SU-DHL-6 (cell line): ENCODE measurements at regions not wholly inside any gene's neighbourhood (a gene's known extent, or its start where the extent isn't known, plus 50 kb on each side); places are given as distances from the start of the nearest gene placed in this dataset.

ENCODE experiments used
- EZH2phosphoT487 ChIP-seq: fragments of 200-600 bp; sonication (generic), shearing (Covaris generic); conservative IDR thresholded peaks from 2 replicates; pipeline ENCODE4 v1.6.1; 2018; ENCODE audit warnings: mild to moderate bottlenecking, antibody characterized with exemption, low read length, moderate library complexity, mixed read lengths
- TF ChIP-seq, protein P1 (sequence below): fragments of 200-600 bp; sonication (generic); IDR thresholded peaks from one replicate; pipeline ENCODE4 v1.5.1; 2017; ENCODE audit warnings: antibody characterized with exemption, mild to moderate bottlenecking, low read length, moderate library complexity; ENCODE audit not compliant: insufficient read depth, poor library complexity, severe bottlenecking

DNA sequence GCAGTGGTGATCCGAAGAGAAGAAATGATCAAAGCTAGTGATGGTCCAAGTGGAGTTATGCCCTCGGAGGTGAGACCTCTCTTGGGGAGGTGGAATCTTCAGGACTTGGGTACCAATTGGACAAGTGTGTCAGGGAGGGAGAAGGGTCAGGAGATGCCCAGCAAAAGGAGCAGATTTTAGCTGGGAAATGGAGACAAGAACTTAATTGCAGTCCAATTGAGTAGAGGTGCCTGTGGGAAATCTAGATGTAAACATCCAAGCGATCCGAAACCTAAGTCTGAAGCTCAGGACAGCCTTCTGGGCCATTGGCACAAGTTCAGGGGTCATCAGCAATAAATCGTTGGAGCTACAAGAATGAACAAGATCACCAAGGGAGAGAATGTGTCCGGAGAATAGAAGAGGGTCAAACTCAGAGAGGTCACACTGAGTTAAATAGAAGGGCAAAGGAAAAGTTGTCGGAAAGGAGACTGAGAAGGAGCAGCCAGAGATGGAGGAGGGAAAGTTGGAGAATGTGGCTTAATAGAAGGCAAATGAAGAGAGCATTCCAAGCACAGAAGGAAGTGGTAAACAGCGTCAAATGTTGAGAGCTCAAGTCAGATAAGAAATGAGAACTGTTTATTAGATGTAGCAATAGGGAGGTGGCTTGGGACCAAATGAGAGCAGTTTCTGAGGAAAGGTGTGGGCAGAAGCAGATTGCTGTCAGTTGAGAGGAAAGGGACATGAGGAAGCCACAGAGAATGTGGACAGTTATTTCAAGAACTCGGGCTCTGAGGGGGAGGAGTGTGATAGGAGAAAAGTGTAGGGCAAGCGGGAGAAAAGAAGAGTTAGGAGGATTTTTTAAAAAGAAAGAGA lies 64.2 kb upstream of the FNDC3B start:
- TF ChIP-seq, protein P1, sequence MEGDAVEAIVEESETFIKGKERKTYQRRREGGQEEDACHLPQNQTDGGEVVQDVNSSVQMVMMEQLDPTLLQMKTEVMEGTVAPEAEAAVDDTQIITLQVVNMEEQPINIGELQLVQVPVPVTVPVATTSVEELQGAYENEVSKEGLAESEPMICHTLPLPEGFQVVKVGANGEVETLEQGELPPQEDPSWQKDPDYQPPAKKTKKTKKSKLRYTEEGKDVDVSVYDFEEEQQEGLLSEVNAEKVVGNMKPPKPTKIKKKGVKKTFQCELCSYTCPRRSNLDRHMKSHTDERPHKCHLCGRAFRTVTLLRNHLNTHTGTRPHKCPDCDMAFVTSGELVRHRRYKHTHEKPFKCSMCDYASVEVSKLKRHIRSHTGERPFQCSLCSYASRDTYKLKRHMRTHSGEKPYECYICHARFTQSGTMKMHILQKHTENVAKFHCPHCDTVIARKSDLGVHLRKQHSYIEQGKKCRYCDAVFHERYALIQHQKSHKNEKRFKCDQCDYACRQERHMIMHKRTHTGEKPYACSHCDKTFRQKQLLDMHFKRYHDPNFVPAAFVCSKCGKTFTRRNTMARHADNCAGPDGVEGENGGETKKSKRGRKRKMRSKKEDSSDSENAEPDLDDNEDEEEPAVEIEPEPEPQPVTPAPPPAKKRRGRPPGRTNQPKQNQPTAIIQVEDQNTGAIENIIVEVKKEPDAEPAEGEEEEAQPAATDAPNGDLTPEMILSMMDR: no peak
- no peak for TF ChIP-seq EZH2phosphoT487
